GM21367 (cell line): ENCODE measurements at regions not wholly inside any gene's neighbourhood (a gene's known extent, or its start where the extent isn't known, plus 50 kb on each side); places are given as distances from the start of the nearest gene placed in this dataset.
"Not testable (repeated sequence)": the region's sequence is repeated elsewhere in the genome, so short reads cannot be mapped to it uniquely, and the experiment has no call there.

Experiments used
- ATAC-seq: cut with Tn5 transposase; IDR thresholded peaks from one replicate; pipeline ENCODE4 v1.9.1; 2021; ENCODE audit not compliant: unreplicated experiment

- ATAC-seq = no peak
Observed at GRCh38 chr1:185441605-185442004, 124.6 kb upstream of the IVNS1ABP start.

- ATAC-seq = no peak
Observed at GRCh38 chr1:185440877-185441276, 123.8 kb upstream of the IVNS1ABP start.

DNA sequence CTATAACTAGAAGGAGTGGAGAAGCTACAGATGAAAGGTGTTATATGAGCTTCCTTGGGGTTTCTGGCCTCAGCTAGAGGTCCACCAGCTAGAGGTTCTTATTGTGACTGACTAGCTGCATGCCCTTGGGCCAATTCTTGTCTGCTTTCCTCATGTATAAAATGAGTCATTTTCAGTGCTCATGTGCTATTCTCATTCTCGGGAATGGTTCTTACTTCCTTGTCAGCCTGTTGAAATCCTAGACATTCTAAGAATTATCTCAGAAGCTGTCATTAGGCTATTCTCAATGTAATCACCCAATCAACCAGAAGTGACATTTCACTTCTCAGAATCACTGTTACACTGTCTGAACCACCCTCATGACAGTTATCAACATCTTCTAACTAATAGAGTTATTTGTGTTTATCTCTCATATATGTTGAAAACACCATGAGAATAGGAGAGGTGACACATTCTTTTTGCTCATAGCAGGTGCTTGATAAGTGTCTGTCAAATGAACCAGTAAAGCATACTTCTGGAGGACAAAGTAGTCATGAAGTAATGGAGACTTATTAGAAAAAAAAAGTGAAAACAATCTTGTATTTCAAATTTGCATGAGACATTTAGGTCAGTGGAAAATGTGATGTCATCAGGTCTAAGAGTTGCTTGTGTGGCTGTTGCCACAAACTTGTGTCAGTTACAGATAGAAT is 122.8 kb upstream of the IVNS1ABP start:
- peak; percentile 82 for ATAC-seq

DNA sequence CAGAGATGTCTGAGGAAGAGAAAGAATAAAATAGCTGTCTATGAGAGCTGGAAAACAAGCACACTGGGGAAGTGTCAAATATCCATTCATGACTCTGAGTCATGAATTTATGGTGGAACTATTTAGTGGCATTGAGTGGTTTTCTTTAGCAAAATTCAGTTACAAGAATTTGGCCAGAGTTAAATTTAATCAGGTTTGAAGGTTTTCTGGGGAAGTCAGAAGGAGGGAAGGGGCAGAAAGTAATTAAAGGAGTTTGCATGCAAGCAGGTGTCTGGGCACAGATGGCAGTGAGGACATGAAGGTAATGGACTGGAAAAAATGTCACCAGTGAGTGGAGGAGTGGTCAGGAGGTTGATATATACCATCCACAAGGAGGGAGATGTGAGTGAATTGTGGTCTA is 121.9 kb upstream of the IVNS1ABP start:
- ATAC-seq = no peak

DNA sequence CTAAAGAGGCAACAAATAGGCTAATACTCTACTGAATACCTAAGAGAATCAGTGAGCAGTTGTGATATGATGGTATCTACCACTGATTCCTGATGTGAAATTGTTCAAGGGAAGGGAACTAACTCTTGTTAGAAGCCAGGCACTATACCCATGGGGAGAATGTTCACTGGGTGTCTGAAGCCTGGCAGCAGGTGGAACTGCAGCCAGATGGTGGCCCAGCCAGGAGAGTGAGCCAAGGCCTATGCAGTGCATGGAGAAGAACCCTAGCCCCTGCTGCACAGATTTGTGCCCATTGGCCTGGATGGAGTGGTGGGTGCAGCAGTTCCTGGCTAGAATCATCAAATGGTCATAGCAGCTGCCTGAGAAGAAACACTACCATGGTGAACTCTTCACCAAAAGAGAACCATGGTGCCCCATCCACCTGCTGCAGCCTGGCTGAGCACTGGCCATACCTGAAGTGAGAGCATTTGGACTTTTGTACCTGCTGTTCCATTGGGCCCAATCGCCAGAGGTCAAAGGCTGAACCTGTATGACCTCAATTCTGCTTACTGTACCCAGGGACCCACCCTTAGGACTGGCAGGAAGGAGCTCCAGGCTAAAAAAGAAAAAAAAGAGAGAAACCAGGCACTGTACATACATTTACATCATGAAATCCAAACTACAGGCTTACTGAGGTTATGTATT is 118.8 kb upstream of the IVNS1ABP start:
- no peak for ATAC-seq

DNA sequence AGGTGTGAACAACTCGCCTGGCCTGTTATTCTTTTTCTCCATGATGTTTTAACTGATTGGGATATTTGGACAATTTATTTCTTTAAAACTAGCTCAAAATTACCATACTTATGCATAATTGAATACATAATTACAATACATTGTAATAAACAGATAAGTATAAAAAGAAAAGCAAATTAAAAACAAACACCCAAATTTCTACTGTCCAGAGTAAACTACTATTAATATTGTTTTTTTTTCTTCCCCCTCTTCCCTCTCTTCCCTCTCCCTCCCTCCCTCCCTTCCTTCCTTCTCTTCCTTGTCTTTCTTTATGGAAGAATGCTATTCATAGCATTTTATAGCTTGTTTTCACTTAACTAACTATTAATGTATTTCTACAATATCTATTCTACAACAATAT is 117.7 kb upstream of the IVNS1ABP start:
- ATAC-seq = no peak

DNA sequence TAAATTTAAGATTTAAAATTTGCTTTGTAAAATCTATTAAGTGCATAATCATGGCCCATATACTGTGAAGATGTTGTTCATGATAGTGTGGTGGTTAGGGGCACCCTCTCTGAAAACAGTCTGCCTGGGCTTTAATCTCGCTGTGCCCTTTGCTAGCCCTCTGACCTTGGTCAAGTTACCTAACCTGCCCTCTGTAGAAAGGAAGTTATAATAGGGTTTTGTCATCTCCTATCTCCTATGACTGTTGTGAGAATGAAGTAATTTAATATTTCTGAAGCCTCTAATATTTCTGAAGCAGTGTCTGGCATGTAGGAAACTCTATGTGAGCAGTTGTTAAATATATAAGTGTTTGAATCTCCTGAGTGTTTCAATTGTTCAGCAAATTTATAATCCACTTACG is 116.6 kb upstream of the IVNS1ABP start:
- no peak for ATAC-seq

DNA sequence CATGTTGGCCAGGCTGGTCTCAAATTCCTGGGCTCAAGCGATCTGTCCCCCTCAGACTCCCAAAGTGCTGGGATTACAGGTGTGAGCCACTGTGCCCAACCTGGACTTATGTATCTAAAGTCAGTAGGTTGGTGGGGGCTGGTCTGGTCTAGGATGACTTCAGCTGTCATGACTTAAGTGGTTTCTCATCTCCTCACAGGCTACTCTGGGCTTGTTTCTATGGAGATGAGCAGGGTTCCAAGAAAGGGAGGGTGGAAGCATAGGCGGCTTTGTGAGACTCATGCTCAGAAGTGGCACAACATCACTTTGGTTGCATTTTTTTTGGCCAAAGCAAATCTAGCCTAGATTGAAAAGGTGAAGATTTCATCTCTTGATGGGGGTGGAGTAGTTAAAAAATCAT is 115.9 kb upstream of the IVNS1ABP start:
- ATAC-seq = no peak

GRCh38 chr1:185431612-185432011 is 114.6 kb upstream of the IVNS1ABP start:
- no peak for ATAC-seq

DNA sequence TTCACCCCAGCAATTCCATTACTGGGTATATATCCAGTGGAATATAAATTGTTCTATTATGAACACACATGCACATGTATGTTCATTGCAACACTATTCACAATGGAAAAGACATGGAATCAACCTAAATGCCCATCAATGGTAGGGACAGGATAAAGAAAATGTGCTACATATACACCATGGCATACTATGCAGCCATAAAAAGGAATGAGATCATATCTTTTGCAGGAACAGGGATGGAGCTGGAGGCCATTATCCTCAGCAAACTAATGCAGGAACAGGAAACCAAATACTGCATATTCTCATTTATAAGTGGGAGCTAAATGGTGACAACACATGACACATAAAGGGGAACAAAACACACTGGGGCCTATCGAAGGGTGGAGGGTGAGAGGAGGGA is 112.6 kb upstream of the IVNS1ABP start:
- ATAC-seq = not testable (repeated sequence)

GRCh38 chr1:185427776-185428175 is 110.7 kb upstream of the IVNS1ABP start:
- no peak for ATAC-seq

DNA sequence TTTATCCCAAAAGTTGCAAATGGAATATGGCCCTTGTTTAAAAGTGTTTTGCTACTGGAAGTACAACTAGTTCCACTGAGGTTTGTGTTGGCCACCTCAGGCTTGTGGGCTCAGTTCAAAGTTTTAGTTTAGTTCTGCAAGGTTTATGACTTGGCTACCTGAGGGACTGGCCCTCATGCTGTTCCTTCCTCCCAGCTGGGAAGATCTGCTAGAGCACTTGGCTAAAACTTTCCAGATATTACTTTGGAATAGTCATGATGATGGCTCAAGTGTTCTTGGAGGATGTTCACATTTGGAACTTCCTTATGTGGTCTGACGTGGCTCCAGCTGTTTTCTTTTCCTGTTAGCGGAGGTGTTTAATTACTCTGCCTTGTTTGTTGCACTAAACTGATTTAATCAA is 110.2 kb upstream of the IVNS1ABP start:
- no peak for ATAC-seq

DNA sequence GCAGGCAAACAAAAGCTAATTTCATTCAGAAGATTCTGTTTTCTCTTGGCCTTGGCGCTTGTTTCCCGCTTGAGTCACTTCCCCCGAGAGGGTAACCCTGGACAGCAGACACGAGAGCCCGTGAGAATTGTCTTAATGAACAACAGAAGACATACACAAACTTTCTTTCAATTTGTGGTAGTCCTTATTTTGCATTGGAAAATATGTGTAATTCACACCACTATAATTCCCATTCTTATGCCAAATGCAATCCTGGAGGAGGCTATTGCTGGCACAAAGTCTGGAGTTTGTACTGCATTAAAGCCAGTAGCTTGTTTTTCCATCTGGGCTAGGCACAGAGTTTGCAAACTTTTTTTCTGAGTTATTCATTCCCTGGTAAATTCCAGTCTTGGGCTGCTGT is 109.8 kb upstream of the IVNS1ABP start:
- ATAC-seq = no peak

DNA sequence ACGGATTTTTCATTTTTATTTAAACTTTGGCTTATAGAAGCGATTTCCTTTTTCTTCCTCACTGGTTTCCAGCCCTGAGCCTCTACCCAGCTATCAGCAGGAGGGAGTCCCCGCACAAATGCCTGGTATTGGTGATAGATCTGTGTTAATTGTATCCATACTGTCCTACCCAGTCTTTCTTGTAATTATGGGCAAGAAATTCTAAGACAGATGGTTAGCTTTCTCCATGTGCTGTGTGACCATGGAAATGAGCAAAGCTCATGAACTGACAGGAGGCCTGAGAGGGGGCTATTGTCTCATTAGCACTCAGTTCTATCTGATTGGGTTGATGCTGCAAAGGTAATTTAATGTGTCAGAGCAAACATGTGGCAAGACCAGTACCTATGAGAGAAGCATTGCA is 108.1 kb upstream of the IVNS1ABP start:
- ATAC-seq = no peak

GRCh38 chr1:185421485-185422107 is 104.6 kb upstream of the IVNS1ABP start:
- ATAC-seq = no peak

DNA sequence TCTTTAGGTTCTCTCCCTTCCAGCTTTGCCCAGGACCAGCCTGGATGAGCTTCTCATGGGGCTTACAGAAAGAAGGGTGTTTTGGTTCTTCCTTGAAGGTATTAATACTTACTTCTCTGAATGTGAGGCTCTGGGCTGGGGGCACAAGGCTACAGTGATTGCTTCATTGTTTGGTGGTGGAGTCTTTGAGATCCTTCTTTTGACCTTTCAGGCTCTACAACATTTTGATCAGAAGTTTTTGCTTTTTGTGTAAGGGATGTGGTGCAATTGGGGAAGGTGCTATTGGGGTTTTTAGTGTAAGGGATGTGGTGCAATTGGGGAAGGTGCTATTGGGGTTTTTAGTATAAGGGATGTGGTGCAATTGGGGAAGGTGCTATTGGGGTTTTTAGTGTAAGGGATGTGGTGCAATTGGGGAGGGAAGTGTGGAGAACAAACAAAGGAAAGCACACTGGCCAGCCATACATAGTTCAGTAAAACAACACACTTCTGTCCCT is 103.6 kb upstream of the IVNS1ABP start:
- no peak for ATAC-seq

GRCh38 chr1:185419718-185420117 is 102.7 kb upstream of the IVNS1ABP start:
- no peak for ATAC-seq

- ATAC-seq = no peak
Observed at GRCh38 chr1:185418472-185418871, 101.4 kb upstream of the IVNS1ABP start.

DNA sequence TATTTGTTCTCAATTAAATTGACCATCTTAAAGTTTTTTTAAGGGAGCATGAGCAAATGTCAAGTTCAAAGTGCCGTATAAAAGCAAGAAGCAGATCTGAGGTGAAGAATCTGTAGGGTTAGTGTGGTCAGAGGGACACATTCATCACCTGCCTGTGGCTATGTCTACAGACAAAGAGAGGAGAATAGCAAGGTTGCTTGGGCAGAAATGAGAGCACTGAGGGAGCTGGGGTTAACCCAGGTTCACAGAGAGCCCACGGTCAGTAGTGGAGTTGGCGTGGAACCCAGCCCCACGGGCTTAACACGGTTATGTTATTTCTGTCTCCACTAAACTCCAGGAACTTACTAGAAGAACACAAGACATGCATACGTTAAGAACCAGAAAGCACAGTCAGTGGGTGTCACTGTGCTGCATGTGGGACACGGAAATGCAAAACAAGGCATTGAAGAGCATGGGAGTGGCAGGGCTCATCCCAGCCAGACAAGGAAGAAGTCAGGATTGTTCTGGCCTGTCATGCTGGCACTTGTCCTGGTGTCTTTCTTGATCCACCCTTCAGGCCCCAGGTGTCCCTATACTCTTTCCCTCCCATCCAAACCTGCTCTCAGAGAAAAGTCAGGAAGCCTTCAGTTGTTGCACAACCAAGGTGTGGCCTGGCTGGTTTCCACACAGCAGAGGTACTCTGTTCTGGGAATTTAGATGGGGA is 95.5 kb upstream of the IVNS1ABP start:
- ATAC-seq = no peak

- no peak for ATAC-seq
Observed at GRCh38 chr1:185409763-185410528, 92.9 kb upstream of the IVNS1ABP start.

DNA sequence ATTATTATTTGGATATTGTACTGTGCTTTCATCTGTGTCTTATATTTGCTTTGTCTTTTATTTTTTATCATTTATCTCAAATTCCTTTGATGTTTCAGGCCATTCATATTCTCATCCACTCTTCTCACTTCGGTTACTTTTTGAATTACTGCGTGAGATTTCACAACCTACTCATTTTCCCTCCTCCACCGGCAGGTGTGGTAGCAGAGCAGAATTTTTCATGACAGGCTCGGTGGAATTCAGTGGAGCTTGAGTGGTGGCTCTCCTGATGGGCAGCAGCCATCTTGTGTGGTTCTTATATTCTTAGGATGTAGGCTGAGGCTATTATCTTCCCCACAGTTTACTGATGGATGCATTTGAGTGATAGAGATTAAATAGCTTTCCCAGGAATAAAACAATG is 92.3 kb upstream of the IVNS1ABP start:
- ATAC-seq = no peak
